NCI-H2029 (cell line): ENCODE measurements at regions not wholly inside any gene's neighbourhood (a gene's known extent, or its start where the extent isn't known, plus 50 kb on each side); places are given as distances from the start of the nearest gene placed in this dataset.
A peak's percentile ranks its signal among the peaks of the same experiment; 100 is the strongest.

ENCODE experiments used
- DNase-seq: peaks from one replicate; lab custom pipeline; 2025; lab: John Stamatoyannopoulos, UW

GRCh38 chrX:115491766-115492165 lies 69.2 kb upstream of the PLS3 start:
- DNase-seq = no peak

GRCh38 chrX:115493015-115493414 lies 68.0 kb upstream of the PLS3 start:
- DNase-seq = no peak

DNA sequence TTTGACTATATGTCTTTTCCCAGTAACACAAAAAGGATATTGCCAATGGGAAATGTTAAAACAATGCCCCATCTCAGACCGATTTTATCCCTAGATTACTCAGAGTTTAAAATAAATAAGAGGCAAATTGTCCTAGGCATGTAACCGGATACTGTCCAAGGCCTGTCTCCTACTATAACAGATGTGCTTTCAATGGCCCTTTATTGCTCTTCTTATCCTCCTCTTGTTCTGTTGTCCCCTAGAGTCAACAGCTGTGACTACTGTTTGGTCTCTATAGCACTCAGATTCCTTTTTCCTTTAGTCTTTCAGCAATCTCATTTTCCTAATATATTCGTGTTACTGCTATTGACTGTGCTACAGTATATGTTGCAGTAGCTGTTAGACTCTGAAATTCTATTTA lies 66.8 kb upstream of the PLS3 start:
- peak; percentile 57 for DNase-seq

GRCh38 chrX:115499112-115499805 lies 61.7 kb upstream of the PLS3 start:
- no peak for DNase-seq

- no peak for DNase-seq
These were observed 57.9 kb upstream of the PLS3 start for GRCh38 chrX:115503099-115503498.

DNA sequence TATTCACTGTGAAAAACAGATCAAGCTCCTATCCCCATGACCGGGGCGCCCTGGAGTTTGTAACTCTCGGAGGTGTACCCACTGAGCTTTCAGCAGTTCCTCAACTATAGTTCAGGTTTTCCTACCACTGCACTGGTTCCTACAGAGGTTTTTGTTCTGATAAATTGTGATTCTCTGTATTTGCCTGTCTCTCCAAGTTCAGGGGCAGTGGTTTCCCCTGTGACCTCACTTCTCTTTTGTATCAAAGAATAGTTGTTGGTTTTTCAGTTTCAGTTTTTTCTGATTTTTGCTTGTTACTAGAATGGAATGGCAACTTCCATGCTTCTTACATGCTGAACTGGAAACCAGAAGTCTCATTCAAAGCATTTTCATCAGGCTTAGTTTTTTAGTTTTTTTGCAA lies 56.8 kb upstream of the PLS3 start:
- no peak for DNase-seq
